Upper lobe of left lung (tissue), 4 donors: ENCODE measurements at regions not wholly inside any gene's neighbourhood (a gene's known extent, or its start where the extent isn't known, plus 50 kb on each side); places are given as distances from the start of the nearest gene placed in this dataset.

Source experiments
- POLR2A ChIP-seq, 4 donors: fragments of 450-650 bp; IDR thresholded peaks; one replicate each; pipeline ENCODE4 v1.5.1; 2016 to 2017; ENCODE audit warnings: antibody characterized with exemption in 4 of 4, mild to moderate bottlenecking in 2 of 4
- TF ChIP-seq, protein P1 (sequence below), 6 experiments: fragments of 450-650 bp in 4 of 6; fragments of 200-600 bp in 2 of 6; sonication (generic) in 2 of 6; IDR thresholded peaks; one replicate each; pipeline ENCODE4 v1.5.1; 2016 to 2019; ENCODE audit warnings: antibody characterized with exemption in 6 of 6

GRCh38 chrX:25300994-25301393, 285.2 kb upstream of the ARX start:
- TF ChIP-seq, protein P1, sequence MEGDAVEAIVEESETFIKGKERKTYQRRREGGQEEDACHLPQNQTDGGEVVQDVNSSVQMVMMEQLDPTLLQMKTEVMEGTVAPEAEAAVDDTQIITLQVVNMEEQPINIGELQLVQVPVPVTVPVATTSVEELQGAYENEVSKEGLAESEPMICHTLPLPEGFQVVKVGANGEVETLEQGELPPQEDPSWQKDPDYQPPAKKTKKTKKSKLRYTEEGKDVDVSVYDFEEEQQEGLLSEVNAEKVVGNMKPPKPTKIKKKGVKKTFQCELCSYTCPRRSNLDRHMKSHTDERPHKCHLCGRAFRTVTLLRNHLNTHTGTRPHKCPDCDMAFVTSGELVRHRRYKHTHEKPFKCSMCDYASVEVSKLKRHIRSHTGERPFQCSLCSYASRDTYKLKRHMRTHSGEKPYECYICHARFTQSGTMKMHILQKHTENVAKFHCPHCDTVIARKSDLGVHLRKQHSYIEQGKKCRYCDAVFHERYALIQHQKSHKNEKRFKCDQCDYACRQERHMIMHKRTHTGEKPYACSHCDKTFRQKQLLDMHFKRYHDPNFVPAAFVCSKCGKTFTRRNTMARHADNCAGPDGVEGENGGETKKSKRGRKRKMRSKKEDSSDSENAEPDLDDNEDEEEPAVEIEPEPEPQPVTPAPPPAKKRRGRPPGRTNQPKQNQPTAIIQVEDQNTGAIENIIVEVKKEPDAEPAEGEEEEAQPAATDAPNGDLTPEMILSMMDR (IDR thresholded peaks at IDR 0.05): no peak
- no peak for TF ChIP-seq POLR2A (IDR thresholded peaks at IDR 0.05)
